Nephron progenitor cell (in vitro differentiated cells): ENCODE measurements at regions not wholly inside any gene's neighbourhood (a gene's known extent, or its start where the extent isn't known, plus 50 kb on each side); places are given as distances from the start of the nearest gene placed in this dataset.

ENCODE experiments used
- DNase-seq: peaks from one replicate; pipeline ENCODE4 v3.0.0; 2021
- H3K27ac Mint-ChIP-seq: 2 replicates; pipeline ENCODE4 v1.8.0; 2021; ENCODE audit warnings: mild to moderate bottlenecking, moderate library complexity, mixed read lengths
- H3K27me3 Mint-ChIP-seq: 2 replicates; pipeline ENCODE4 v1.8.0; 2021; ENCODE audit warnings: mild to moderate bottlenecking, low read depth, mixed read lengths; ENCODE audit not compliant: poor library complexity
- H3K36me3 Mint-ChIP-seq: 2 replicates; pipeline ENCODE4 v1.8.0; 2021; ENCODE audit warnings: low read depth, mixed read lengths
- H3K4me1 Mint-ChIP-seq: 2 replicates; pipeline ENCODE4 v1.8.0; 2021; ENCODE audit warnings: mixed read lengths
- H3K4me3 Mint-ChIP-seq: 2 replicates; pipeline ENCODE4 v1.8.0; 2021; ENCODE audit warnings: mild to moderate bottlenecking, moderate library complexity, mixed read lengths
- H3K9me3 Mint-ChIP-seq: 2 replicates; pipeline ENCODE4 v1.8.0; 2021; ENCODE audit warnings: mild to moderate bottlenecking, moderate library complexity, mixed read lengths
- TF ChIP-seq, protein P1 (sequence below): fragments of 200-600 bp; sonication (generic); IDR thresholded peaks from 2 replicates; pipeline ENCODE4 v1.5.0; 2021; ENCODE audit warnings: antibody characterized with exemption

DNA sequence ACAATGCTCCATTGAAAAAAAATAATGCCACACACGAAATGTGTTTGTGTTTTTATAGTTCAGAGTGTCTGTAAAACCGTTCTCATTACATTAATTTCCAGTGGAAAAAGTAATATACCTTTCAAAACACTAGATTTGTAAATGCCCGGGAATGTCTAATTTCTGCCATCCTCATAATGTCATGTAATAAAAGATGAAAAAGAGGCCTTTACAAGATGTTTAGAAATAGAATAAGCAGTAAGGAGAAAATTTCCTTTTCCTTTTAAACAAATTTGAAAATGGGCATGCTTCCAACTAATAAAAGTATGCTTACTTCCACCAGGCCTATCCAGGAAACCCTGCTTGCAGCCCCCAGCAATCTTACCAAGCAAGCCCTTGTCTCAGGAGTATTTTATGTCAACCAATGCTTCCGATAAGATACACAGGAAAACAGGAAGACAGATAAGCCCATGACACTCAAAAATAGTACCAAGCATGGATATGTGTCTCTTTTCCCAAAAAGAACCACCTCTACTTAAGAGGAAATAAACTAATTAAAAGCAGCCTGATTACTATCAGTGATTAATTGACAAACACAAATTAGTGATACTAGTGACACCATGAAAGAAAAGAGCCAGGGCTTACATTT is 894.7 kb upstream of the INTU start:
- peaks cover 5% of the 10 kb centered on the region for H3K4me1 Mint-ChIP-seq
- no peak overlapping the region for H3K4me3 Mint-ChIP-seq
- no peaks in the 10 kb centered on the region for H3K27me3 Mint-ChIP-seq
- TF ChIP-seq, protein P1, sequence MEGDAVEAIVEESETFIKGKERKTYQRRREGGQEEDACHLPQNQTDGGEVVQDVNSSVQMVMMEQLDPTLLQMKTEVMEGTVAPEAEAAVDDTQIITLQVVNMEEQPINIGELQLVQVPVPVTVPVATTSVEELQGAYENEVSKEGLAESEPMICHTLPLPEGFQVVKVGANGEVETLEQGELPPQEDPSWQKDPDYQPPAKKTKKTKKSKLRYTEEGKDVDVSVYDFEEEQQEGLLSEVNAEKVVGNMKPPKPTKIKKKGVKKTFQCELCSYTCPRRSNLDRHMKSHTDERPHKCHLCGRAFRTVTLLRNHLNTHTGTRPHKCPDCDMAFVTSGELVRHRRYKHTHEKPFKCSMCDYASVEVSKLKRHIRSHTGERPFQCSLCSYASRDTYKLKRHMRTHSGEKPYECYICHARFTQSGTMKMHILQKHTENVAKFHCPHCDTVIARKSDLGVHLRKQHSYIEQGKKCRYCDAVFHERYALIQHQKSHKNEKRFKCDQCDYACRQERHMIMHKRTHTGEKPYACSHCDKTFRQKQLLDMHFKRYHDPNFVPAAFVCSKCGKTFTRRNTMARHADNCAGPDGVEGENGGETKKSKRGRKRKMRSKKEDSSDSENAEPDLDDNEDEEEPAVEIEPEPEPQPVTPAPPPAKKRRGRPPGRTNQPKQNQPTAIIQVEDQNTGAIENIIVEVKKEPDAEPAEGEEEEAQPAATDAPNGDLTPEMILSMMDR = no peak
- no peak for DNase-seq
- no peaks in the 10 kb centered on the region for H3K36me3 Mint-ChIP-seq
- no peaks in the 10 kb centered on the region for H3K9me3 Mint-ChIP-seq
- no peak overlapping the region for H3K27ac Mint-ChIP-seq

DNA sequence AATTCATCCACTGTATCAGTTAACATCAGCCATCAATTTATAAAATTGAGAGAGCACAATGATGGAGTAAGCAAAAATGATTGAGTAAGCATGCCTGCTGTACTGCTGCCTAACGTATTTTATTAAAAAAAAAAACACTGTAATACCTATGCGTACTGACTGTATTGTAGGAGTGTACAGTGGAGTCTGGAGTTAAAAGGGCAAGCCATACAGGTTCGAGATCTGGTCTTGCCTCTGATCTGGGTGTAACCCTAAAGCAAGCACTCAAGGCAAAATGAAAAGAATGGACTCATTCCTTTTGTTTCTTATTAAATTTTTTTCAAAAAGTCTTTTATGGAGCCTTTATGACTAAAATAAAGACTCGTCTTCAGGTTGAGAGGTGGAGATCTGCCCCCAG is 894.2 kb upstream of the INTU start:
- H3K4me3 Mint-ChIP-seq = no peak overlapping the region
- H3K9me3 Mint-ChIP-seq = no peaks in the 10 kb centered on the region
- no peak for DNase-seq
- TF ChIP-seq, protein P1 = no peak
- no peak overlapping the region for H3K27ac Mint-ChIP-seq
- H3K36me3 Mint-ChIP-seq = no peaks in the 10 kb centered on the region
- H3K4me1 Mint-ChIP-seq = peaks cover 5% of the 10 kb centered on the region
- H3K27me3 Mint-ChIP-seq = no peaks in the 10 kb centered on the region

DNA sequence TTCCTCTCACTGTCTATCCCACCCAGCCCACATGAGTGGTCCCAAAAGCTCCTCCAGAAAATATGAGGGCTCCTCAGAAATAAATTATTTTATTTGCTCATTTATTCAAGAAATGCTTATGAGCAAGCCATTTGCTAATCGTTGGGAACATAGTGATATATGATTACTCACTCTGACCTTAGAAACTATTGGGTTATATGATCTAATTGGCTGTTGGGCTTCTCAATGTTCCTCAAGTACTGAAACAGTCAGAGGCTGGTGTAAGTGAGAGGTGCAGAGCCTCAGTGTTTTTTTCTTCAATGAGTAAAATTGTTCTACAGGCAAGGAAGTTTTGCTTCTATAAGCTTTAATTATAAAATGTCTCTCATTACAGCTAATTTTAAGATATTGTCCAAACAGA is 893.8 kb upstream of the INTU start:
- no peak overlapping the region for H3K27ac Mint-ChIP-seq
- H3K4me1 Mint-ChIP-seq = peaks cover 5% of the 10 kb centered on the region
- H3K27me3 Mint-ChIP-seq = no peaks in the 10 kb centered on the region
- H3K4me3 Mint-ChIP-seq = no peak overlapping the region
- no peaks in the 10 kb centered on the region for H3K36me3 Mint-ChIP-seq
- TF ChIP-seq, protein P1 = no peak
- DNase-seq = no peak
- no peaks in the 10 kb centered on the region for H3K9me3 Mint-ChIP-seq

DNA sequence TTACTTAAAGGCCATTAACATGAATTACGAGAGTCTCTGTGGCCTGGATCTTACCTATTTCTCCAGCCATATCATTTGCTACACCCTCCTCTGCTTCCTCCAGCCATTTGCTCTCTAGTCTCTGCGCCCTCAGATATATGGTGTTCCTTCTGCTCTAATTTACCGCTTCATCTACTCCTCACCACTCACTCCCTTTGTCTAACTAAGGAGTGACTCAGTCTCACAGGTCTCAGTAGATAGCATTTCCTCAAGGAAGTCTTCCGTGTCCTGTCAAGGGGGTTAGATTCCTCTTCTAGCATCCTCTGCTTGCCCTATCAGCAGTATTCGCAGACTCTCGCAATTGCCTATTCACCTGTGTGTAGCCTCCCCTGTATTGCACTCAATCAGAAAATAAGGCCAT is 892.1 kb upstream of the INTU start:
- peak overlapping the region; percentile 14 for H3K27ac Mint-ChIP-seq

DNA sequence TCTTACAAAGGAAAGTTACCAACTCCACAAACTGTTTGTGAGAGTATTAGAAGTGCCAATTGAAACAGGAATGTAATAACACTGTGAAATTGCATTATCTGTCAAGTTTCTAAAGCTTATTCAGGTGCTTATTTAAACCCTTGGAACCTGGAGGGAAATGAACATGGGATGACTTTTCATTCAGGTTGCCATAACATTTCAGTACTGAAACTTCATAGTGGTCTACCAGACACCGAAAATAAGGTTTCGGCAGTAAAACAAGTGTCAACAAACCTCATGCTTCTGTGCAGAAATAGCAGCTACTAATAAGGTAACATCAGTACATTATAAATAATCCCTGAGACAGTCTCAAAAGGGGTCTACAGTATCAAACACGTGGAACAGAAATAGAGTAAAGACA is 890.7 kb upstream of the INTU start:
- TF ChIP-seq, protein P1 = no peak
- peaks cover 11% of the 10 kb centered on the region for H3K9me3 Mint-ChIP-seq
- H3K4me1 Mint-ChIP-seq = peaks cover 5% of the 10 kb centered on the region
- H3K27me3 Mint-ChIP-seq = no peaks in the 10 kb centered on the region
- no peak for DNase-seq
- H3K36me3 Mint-ChIP-seq = no peaks in the 10 kb centered on the region
- no peak overlapping the region for H3K4me3 Mint-ChIP-seq
- H3K27ac Mint-ChIP-seq = no peak overlapping the region

More for the DNA sequence above, 892.1 kb upstream of the INTU start:
- H3K9me3 Mint-ChIP-seq = peaks cover 4% of the 10 kb centered on the region
- no peaks in the 10 kb centered on the region for H3K27me3 Mint-ChIP-seq
- no peak for DNase-seq
- H3K36me3 Mint-ChIP-seq = no peaks in the 10 kb centered on the region
- H3K4me3 Mint-ChIP-seq = no peak overlapping the region
- TF ChIP-seq, protein P1 = no peak
- peaks cover 5% of the 10 kb centered on the region for H3K4me1 Mint-ChIP-seq

DNA sequence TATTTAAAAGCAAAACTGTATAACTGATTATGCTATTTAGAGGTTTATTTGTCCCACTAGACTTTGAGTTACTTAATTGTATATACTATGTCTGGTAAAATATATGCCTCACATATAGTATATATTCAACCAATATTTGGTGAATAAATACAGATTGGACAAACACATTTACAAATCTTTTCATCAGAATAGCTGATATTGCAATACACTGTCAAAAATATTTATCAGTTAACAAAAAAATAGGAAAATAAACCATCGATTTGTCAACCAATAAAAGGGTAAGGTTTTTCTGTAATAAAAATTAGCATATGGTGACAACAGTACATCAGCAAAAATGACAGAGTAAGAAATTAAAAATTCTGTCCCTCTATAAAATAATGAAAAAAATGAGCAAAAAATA is 889.9 kb upstream of the INTU start:
- no peak for DNase-seq
- Mint-ChIP-seq H3K4me1 (peaks cover 5% of the 10 kb centered on the region), H3K36me3 (no peaks in the 10 kb centered on the region), H3K9me3 (peaks cover 11% of the 10 kb centered on the region), H3K4me3 (no peak overlapping the region), H3K27me3 (no peaks in the 10 kb centered on the region), H3K27ac (no peak overlapping the region)
- TF ChIP-seq, protein P1 = no peak
